MCF 10A (cell line): ENCODE measurements at regions not wholly inside any gene's neighbourhood (a gene's known extent, or its start where the extent isn't known, plus 50 kb on each side); places are given as distances from the start of the nearest gene placed in this dataset.
"Not testable (repeated sequence)": the region's sequence is repeated elsewhere in the genome, so short reads cannot be mapped to it uniquely, and the experiment has no call there.

Experiments
- BruUV-seq: library from RNA; stranded (reverse); fragments of 400-500 nt; replicated peaks from 2 replicates; lab custom pipeline; 2021; lab: Mats Ljungman, UMichigan
- CTCF ChIA-PET: fragments of 300-600 bp; sonication (Branson Sonifier 250); formaldehyde crosslinking; extraction: SDS; loops from one replicate; lab custom pipeline; 2021; ENCODE audit warnings: antibody characterized with exemption, inconsistent platforms; lab: Yijun Ruan, JAX
- POLR2A ChIA-PET: fragments of 300-600, 350-650 bp; sonication (Branson Sonifier 250); formaldehyde crosslinking; extraction: SDS; loops from one replicate; lab custom pipeline; 2020; ENCODE audit warnings: antibody characterized with exemption, inconsistent platforms; lab: Yijun Ruan, JAX
- DNase-seq: peaks from one replicate; pipeline ENCODE4 v3.0.0-alpha.2; 2018; ENCODE audit not compliant: unreplicated experiment
- H3K27ac Mint-ChIP-seq: one replicate; pipeline ENCODE4 v1.8.0; 2022; ENCODE audit warnings: mild to moderate bottlenecking, low read depth, mixed read lengths; ENCODE audit not compliant: unreplicated experiment
- H3K27me3 Mint-ChIP-seq: one replicate; pipeline ENCODE4 v1.8.0; 2022; ENCODE audit warnings: mixed read lengths; ENCODE audit not compliant: insufficient read depth, unreplicated experiment
- H3K36me3 Mint-ChIP-seq: one replicate; pipeline ENCODE4 v1.8.0; 2022; ENCODE audit warnings: mild to moderate bottlenecking, moderate library complexity, mixed read lengths; ENCODE audit not compliant: insufficient read depth, unreplicated experiment
- H3K4me1 Mint-ChIP-seq: one replicate; pipeline ENCODE4 v1.8.0; 2022; ENCODE audit warnings: mixed read lengths; ENCODE audit not compliant: insufficient read depth, unreplicated experiment
- H3K4me3 Mint-ChIP-seq: one replicate; pipeline ENCODE4 v1.8.0; 2022; ENCODE audit warnings: mild to moderate bottlenecking, moderate library complexity, mixed read lengths; ENCODE audit not compliant: unreplicated experiment
- H3K9me3 Mint-ChIP-seq: one replicate; pipeline ENCODE4 v1.8.0; 2022; ENCODE audit warnings: mixed read lengths; ENCODE audit not compliant: unreplicated experiment
- CTCF ChIP-seq: fragments of 200-600 bp; IDR thresholded peaks from one replicate; pipeline ENCODE4 v1.8.0; 2022; ENCODE audit warnings: antibody characterized with exemption, mild to moderate bottlenecking; ENCODE audit not compliant: unreplicated experiment
- intact Hi-C: fragments of 100-400 bp; cut with micrococcal nuclease; formaldehyde crosslinking; loops from 2 replicates; pipeline ENCODE4 v1.14.1; 2022

- DNase-seq, result no peak
- Mint-ChIP-seq H3K27me3 (no peaks in the 10 kb centered on the region), H3K27ac (no peak overlapping the region), H3K4me3 (no peak overlapping the region), H3K36me3 (no peaks in the 10 kb centered on the region), H3K9me3 (no peaks in the 10 kb centered on the region), H3K4me1 (no peaks in the 10 kb centered on the region)
- no TSS peak for BruUV-seq
- CTCF ChIA-PET, result no interaction called here
- intact Hi-C loops, result no loop called here
- POLR2A ChIA-PET, result interaction anchor here (0.6 to 0.9 kb wide), 2 partner anchors 28 to 380 kb away, joined by 3 read pairs; no protein-coding TSS in a partner anchor
- TF ChIP-seq CTCF, result no peak
Observed at GRCh38 chr2:175326801-175327200, 145.3 kb upstream of the ATP5MC3 start.

DNA sequence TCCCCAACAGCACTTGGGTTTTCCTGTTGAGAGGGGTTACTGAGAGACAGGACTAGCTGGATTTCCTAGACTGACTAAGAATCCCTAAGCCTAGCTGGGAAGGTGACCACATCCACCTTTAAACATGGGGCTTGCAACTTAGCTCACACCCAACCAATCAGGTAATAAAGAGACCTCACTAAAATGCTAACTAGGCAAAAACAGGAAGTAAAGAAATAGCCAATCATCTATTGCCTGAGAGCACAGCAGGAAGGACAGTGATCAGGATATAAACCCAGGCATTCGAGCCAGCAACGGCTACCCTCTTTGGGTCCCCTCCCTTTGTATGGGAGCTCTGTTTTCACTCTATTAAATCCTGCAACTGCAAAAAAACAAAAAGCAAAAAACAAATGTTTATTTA, 144.7 kb upstream of the ATP5MC3 start:
- H3K36me3 Mint-ChIP-seq, H3K9me3 Mint-ChIP-seq, H3K4me3 Mint-ChIP-seq, H3K4me1 Mint-ChIP-seq, intact Hi-C loops, BruUV-seq, H3K27ac Mint-ChIP-seq, CTCF ChIA-PET, DNase-seq, H3K27me3 Mint-ChIP-seq: not testable (repeated sequence)
- POLR2A ChIA-PET, result interaction anchor here (0.6 to 0.9 kb wide), 2 partner anchors 29 to 380 kb away, joined by 3 read pairs; no protein-coding TSS in a partner anchor

- no TSS peak for BruUV-seq
- CTCF ChIA-PET, result interaction anchor here (0.7 to 1.2 kb wide), 3 partner anchors 10 to 367 kb away, joined by 3 to 4 read pairs (median 3); no protein-coding TSS in a partner anchor
Observed at GRCh38 chr2:175323162-175323561, 141.7 kb upstream of the ATP5MC3 start.

DNA sequence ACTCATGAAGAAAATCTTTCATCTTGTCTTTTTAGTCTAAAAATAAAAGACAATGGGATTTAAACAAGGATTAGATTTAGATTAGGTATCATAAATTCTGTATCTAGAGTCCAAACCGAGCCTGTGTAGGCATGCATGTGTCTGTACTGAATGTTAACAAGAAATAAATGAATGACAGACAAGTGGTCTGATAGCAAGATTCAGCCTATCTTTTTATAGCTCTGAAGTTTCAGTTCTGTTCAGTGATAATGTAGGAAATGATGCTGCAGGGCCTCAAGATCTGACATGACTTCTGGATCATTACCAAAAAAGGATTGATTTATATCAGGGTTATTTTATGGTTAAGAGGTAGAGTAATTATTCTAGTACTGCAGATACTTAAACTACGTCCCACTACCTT, 137.0 kb upstream of the ATP5MC3 start:
- Mint-ChIP-seq H3K4me3 (no peak overlapping the region), H3K9me3 (no peaks in the 10 kb centered on the region), H3K27ac (no peak overlapping the region), H3K4me1 (no peaks in the 10 kb centered on the region), H3K27me3 (peaks cover 29% of the 10 kb centered on the region), H3K36me3 (no peaks in the 10 kb centered on the region)
- no peak for DNase-seq
- intact Hi-C loops, result no loop called here
- no TSS peak for BruUV-seq
- ChIA-PET POLR2A (no interaction called here), CTCF (no interaction called here)
- TF ChIP-seq CTCF, result no peak

More at GRCh38 chr2:175323162-175323561, 141.7 kb upstream of the ATP5MC3 start:
- POLR2A ChIA-PET, result no interaction called here
- intact Hi-C loops, result no loop called here
- no peak for TF ChIP-seq CTCF
- no peaks in the 10 kb centered on the region for H3K4me1 Mint-ChIP-seq
- no peak overlapping the region for H3K27ac Mint-ChIP-seq
- peaks cover 17% of the 10 kb centered on the region for H3K27me3 Mint-ChIP-seq
- H3K4me3 Mint-ChIP-seq, result no peak overlapping the region
- DNase-seq, result no peak
- no peaks in the 10 kb centered on the region for H3K9me3 Mint-ChIP-seq
- no peaks in the 10 kb centered on the region for H3K36me3 Mint-ChIP-seq

DNA sequence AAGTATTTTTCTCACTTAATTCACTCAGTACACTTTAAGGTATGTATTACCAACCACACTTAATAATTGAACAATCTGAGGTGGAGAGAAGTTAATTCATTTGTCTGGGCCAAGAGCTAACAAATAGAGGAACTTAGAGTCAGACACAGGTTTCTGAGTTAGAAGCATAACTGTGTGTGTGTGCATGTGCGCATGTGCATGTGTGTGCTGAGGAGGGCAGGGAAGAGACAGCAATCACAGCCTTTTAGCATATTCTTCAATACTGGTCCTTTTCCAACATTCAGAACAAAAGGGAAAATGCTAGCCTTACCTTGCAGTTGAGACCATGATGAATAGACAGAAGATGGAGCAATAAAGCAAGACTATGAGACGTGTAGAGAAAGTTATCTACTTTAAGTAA, 136.2 kb upstream of the ATP5MC3 start:
- Mint-ChIP-seq H3K27ac (no peak overlapping the region), H3K4me3 (no peak overlapping the region), H3K27me3 (peaks cover 32% of the 10 kb centered on the region), H3K36me3 (no peaks in the 10 kb centered on the region), H3K4me1 (no peaks in the 10 kb centered on the region), H3K9me3 (no peaks in the 10 kb centered on the region)
- BruUV-seq, result no TSS peak
- intact Hi-C loops, result no loop called here
- no peak for TF ChIP-seq CTCF
- no peak for DNase-seq
- CTCF ChIA-PET, result no interaction called here
- POLR2A ChIA-PET, result no interaction called here
